ENCODE measurements at regions not wholly inside any gene's neighbourhood (a gene's known extent, or its start where the extent isn't known, plus 50 kb on each side); places are given as distances from the start of the nearest gene placed in this dataset.

GRCh38 chr15:91801836-91802534, 51.5 kb upstream of the SLCO3A1 start:
- in situ Hi-C loops (cut with HindIII; ENCODE audit: low sequenced_read_pairs): no loop called here
- DNase-seq (ENCODE audit: low read depth, low spot score): no peak
- H3K4me3 ChIP-seq (ENCODE audit: low read depth, low read length): no peak overlapping the region
- no peak for TF ChIP-seq CTCF (IDR thresholded peaks at IDR 0.05; ENCODE audit: low read depth, low read length)

- H3K4me3 ChIP-seq (ENCODE audit: low read depth, low read length): no peak overlapping the region
- in situ Hi-C loops (cut with HindIII; ENCODE audit: low sequenced_read_pairs): no loop called here
- TF ChIP-seq CTCF (IDR thresholded peaks at IDR 0.05; ENCODE audit: low read depth, low read length): no peak
- no peak for DNase-seq (ENCODE audit: low read depth, low spot score)
Measured at GRCh38 chr15:91803260-91803659, 50.2 kb upstream of the SLCO3A1 start.

Measured in astrocyte of the spinal cord (primary cell).